DMS79 treated with DMSO at 0.1 percent for 48 hours (cell line): ENCODE measurements at regions not wholly inside any gene's neighbourhood (a gene's known extent, or its start where the extent isn't known, plus 50 kb on each side); places are given as distances from the start of the nearest gene placed in this dataset.

Experiments
- DNase-seq: peaks from one replicate; lab custom pipeline; 2025; lab: John Stamatoyannopoulos, UW

GRCh38 chr15:70279096-70279495 is 181.4 kb upstream of the TLE3 start:
- DNase-seq = no peak

DNA sequence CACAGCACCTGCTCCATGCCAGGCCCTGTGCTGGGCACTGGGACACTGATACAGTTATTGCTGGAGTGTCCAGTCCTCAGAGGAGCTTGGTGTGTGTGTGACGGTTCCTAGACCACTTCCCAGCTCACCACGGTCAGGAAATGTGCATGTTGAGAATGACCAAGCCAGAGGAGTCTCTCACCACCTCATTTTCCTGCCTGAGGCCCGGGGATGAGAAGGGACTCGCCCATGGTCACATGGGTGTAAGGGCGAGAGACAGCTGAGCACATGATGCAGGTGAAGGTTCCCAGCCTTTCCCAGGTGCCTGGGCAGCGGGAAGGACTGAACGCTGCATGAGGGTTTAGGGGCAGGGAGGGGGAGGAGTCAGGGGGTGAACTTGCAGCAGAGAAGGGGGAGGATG is 180.9 kb upstream of the TLE3 start:
- no peak for DNase-seq

DNA sequence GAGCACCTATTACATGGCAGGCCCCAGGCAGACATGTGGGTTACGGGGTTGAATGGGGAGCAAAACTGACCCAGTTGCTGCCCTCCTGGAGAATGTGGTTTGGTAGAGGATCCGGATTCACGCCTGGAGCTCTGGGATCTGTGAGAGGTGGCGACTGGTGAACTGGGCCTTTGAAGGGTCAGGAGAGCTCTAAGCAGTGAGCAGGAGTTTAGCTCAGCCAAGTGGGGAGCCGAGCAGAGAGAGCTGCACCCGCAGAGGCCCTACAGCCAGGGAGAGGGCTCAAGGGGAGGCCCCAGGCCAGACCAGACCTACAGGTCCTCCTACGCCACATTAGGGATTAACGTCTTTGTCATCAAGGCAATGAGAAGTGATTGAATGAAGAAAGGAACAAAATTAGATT is 179.8 kb upstream of the TLE3 start:
- no peak for DNase-seq

GRCh38 chr15:70276401-70276800 is 178.7 kb upstream of the TLE3 start:
- DNase-seq = no peak

DNA sequence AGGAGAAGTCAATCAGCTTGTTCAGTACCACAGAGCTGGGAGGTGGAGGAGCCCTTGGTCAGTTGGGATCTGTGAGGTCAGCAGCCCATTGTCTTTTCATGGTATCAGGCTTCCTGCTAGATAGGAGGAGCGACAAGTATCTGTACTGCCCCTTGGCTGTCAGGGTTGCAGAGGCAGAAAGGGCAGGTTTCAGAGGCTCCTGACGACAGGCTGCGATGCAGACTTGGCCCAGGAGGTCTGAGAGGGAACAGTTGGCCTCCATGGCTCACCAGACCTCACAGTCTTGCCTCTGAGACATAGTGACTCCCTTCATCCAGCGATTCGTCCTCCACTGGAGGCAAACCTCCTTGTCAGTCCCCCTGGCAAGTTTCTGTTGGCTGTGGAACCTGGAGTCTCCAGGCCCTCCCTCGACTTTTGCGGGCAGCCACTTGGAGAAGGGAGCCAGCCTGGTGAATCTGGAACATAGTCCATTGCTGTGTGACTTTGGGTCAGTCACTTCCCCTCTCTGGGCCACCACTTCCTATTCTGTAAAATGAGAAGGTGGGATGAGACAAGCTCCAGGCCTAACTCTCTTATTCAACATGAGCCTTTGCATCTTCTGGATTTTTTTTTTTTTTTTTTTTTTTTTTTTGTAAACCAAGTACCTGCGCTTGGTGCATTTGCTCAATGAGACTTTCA is 177.9 kb upstream of the TLE3 start:
- no peak for DNase-seq

DNA sequence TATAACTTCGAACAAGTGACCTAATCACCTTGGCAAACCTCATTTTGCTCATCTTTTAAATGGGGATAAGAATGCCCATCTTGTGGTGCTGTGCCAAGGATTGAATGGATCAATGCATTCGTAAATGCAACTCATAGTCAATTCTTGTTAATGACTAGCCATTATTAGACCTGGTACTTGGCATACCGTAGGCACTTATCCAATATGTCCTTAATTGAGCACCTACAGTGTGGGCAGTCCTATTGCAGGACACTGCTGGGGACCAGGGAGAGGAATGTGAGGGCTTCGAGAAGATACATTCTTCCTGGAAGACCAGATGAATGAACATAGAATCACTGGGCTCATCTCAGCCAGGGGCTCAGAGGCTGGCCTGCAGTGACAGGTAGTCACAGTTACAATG is 177.2 kb upstream of the TLE3 start:
- DNase-seq = no peak

DNA sequence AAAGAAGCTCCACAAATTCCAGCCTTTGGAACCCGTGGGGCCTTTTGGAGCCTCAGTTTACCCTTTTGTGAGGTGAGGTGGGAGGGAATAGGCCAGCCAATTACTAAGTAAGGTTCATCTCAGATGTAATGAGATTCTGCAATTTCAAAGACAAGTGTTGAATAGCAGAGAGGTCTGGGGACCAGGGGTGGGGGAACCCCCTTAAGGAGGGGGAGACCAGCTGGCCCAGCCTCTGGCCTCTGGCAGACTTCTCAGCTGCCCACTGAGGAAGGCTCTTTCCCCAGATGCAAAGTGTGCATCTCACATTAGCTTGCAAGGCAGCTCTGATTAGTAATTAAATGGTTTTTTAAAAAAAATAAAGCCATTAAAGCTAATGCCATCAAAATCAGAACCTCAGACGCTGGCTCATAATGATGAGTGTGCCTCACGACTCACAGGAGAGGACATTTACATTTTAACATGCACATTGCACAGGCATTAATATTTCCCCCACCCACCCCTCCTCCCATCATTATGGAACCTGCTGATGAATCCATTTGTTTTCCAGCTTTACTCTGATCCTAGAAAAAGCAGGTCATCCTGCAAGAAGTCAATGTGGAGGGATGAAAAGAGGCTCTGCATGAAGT is 176.7 kb upstream of the TLE3 start:
- DNase-seq = no peak

- no peak for DNase-seq
Observed at GRCh38 chr15:70273808-70274207, 176.1 kb upstream of the TLE3 start.

DNA sequence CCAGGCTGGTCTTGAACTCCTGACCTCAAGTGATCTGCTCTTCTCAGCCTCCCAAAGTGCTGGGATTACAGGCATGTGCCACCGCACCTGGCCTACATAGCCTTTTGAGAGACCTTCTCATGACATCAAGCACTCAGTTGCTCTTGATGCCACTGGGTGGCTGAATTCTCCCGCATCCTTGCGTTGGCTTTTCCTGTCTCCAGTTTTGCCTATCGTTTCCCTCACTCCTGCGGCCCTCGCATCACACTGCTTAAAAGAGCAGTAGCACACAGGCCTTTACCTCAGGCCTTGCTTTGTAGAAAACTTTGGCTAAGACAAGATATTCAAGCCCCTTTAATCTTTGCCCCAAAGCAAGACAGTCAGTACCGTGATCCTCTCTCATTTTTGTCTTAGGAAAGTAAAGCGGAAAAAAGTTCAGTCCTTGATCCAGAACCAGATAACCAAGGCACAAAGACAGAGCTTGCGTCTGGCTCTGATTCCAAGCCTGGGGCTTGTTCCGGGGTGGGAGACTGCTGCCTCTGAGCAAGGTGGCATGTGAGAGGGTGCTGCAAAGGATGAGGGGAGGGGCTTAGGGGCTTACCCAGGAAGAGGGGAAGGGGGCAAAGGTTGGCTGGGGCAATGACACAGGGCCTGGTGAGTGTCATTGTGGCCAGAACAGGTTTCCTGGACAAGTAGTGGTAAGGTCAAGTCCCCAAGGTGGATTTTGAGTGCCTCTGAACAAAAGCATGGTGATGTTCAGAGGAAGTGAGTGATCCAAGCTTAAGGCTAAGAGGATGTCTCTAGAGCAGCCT is 175.0 kb upstream of the TLE3 start:
- no peak for DNase-seq

DNA sequence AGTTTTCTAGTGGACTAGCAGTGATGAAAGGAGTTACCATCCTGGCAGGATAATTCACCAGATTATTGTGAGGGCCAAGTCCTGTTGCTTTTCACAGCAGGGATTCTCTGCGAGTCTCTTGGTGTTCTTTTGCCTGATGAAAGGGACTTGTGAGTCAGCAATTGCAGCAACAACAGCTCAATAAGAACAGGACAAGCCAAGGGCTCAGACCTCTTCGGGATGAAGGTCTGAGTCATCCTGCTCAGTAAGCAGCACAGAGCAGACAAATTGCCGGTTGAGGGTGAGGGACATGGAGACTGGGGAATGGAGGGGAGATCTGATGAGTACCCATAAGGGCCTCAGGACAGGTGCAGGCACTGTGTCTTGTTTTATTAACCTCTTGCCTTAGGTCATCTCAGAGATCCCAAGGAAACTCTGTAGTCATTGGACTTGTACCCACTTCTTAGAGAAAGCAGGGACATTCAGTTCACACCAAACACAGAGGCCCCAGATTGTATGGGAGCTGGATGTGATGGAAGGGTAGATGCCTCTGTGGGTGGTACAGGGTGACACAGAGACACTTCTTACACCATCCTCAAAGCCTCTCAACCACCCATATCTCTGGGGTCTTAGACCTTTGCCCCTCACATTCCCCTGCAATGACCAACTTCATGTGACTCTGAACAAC is 173.8 kb upstream of the TLE3 start:
- DNase-seq = no peak

- no peak for DNase-seq
Observed at GRCh38 chr15:70270752-70271111, 173.0 kb upstream of the TLE3 start.

DNA sequence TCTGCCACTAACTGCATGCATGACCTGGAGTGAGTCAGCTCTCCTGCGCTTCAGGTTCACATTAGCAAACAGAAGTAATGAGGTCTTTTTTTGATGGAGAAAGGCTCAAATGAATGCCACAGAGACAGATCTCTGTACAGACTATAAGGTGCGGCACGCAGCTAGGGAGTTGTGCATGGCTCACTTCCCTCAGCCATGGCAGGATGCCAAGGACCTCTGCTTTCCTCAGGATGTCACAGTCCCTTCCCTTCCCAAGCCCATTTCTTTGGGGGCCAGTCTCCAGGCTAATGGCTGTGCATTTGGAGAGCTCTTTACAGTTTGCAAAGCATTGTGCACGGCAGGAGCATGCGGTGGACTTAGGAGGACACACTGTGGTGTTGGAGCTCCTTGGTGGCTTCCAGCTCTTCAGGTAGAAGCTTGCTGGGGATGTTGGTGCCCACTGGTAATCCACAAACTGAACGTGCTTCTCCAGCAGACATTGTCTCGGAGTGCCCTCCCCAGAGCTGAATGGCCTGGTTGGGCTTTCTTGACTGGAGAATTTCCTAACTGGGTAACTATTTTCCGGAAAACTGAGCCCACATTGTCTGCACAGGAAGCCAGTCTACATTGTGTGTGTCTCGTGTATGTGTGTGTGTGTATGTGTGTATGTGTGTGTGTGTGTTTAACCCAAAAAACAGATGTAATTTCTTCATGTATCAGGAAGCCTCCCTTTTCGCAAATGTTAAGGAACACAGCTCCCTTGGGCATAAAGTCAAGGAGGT is 172.5 kb upstream of the TLE3 start:
- DNase-seq = peak; percentile 51

GRCh38 chr15:70269311-70269911 is 171.7 kb upstream of the TLE3 start:
- DNase-seq = peak; percentile 23

DNA sequence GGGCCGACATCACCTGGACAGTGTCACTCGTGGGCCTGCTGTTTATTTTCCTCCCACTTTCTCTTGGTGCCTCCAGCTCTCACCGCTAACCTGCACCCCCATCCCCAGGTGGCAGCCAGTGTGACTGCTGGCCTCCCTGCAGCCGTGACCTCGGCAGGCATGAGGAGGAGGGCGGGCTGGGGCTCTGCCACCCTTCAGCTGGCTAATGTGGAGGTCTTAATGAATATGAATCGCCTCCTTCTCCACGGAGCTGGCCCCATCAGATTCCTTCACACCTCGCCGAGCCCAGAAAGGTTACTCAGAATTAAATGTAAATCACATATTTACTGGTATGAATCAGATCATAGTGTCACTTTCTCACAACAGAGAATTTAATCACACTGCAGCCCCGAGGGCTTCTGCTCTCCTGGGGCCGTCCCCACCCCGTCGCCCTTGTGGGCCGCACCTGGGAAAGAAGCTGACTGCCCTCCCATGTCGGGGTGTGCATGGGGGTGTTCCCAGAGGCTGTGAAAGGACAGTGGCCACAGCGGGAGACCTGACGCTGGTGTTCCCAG is 171.1 kb upstream of the TLE3 start:
- DNase-seq = no peak

- no peak for DNase-seq
Observed at GRCh38 chr15:70267879-70268278, 170.2 kb upstream of the TLE3 start.

- DNase-seq = no peak
Observed at GRCh38 chr15:70267306-70267705, 169.6 kb upstream of the TLE3 start.

- peak; percentile 36 for DNase-seq
Observed at GRCh38 chr15:70266412-70267121, 168.8 kb upstream of the TLE3 start.

GRCh38 chr15:70265986-70266385 is 168.3 kb upstream of the TLE3 start:
- DNase-seq = no peak

DNA sequence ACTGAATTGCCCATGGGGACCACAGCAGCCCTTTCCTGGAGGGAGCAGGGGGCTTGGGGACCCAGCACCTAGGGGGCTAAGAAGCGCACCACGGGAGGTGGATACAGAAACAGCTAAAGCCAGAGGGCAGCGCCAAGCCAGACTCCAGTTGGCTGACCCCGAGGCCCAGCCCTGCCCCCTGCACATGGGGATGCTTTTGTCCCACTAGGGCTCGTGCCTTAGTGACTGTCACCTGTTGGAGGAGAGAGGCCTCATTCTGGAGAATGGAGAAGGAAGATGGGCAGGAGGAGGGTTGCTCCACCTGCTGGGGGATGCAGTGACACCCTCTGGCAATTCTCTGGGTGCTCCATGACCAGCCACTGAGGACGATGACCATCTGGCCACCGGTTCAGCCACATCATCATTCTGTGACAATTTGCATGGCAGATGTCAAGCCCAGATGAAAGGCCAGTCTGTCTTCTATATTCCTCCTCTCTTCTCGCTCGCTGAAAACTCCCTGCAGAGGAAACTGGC is 167.8 kb upstream of the TLE3 start:
- no peak for DNase-seq

- no peak for DNase-seq
Observed at GRCh38 chr15:70264738-70265465, 167.2 kb upstream of the TLE3 start.
